Loucy (cell line): ENCODE measurements at regions not wholly inside any gene's neighbourhood (a gene's known extent, or its start where the extent isn't known, plus 50 kb on each side); places are given as distances from the start of the nearest gene placed in this dataset.

Experiments used
- H2AFZ ChIP-seq: fragments of 200-600 bp; sonication (generic); 2 replicates; pipeline ENCODE4 v1.6.0; 2016; ENCODE audit warnings: antibody characterized with exemption, mild to moderate bottlenecking, low read length, moderate library complexity
- H3F3A ChIP-seq: fragments of 200-600 bp; 2 replicates; pipeline ENCODE4 v1.6.0; 2016; ENCODE audit warnings: antibody characterized with exemption, low read depth, mild to moderate bottlenecking
- H3K27me3 ChIP-seq: fragments of 200-600 bp; sonication (generic); 2 replicates; pipeline ENCODE4 v1.6.1; 2014; ENCODE audit warnings: low read length, mild to moderate bottlenecking; ENCODE audit not compliant: insufficient read depth, poor library complexity, severe bottlenecking
- H3K36me3 ChIP-seq: fragments of 200-600 bp; sonication (generic); 2 replicates; pipeline ENCODE4 v1.6.1; 2016; ENCODE audit warnings: low read length; ENCODE audit not compliant: insufficient read depth
- H3K4me1 ChIP-seq: fragments of 200-600 bp; sonication (generic); 2 replicates; pipeline ENCODE4 v1.5.1; 2014; ENCODE audit warnings: low read length, mild to moderate bottlenecking; ENCODE audit not compliant: insufficient read depth, poor library complexity, severe bottlenecking
- H3K4me2 ChIP-seq: fragments of 200-600 bp; sonication (generic); 2 replicates; pipeline ENCODE4 v1.6.0; 2014; ENCODE audit warnings: antibody characterized with exemption, low read length, low read depth, mild to moderate bottlenecking; ENCODE audit not compliant: poor library complexity, severe bottlenecking
- H3K4me3 ChIP-seq: fragments of 200-600 bp; sonication (generic); 2 replicates; pipeline ENCODE4 v1.5.1; 2014; ENCODE audit warnings: low read length, mild to moderate bottlenecking, mixed read lengths; ENCODE audit not compliant: poor library complexity, severe bottlenecking
- H3K79me2 ChIP-seq: fragments of 200-600 bp; sonication (generic); 2 replicates; pipeline ENCODE4 v1.6.1; 2014; ENCODE audit warnings: low read length; ENCODE audit not compliant: insufficient read depth
- H3K9ac ChIP-seq: fragments of 200-600 bp; sonication (generic); 2 replicates; pipeline ENCODE4 v1.6.0; 2014; ENCODE audit warnings: mild to moderate bottlenecking, low read depth, low read length, moderate library complexity; ENCODE audit not compliant: poor library complexity, severe bottlenecking
- H3K9me2 ChIP-seq: fragments of 200-600 bp; sonication (generic); replicated peaks from 2 replicates; pipeline ENCODE4 v1.6.1; 2016; ENCODE audit warnings: low read depth, low read length, mixed read lengths
- H3K9me3 ChIP-seq: fragments of 200-600 bp; sonication (generic); 2 replicates; pipeline ENCODE4 v1.6.1; 2014; ENCODE audit warnings: mild to moderate bottlenecking, antibody characterized with exemption, low read length, low read depth; ENCODE audit not compliant: insufficient read depth
- H4K20me1 ChIP-seq: fragments of 200-600 bp; sonication (generic); 2 replicates; pipeline ENCODE4 v1.6.0; 2014; ENCODE audit warnings: antibody characterized with exemption, low read length, mild to moderate bottlenecking; ENCODE audit not compliant: insufficient read depth, poor library complexity, severe bottlenecking
- CTCF ChIP-seq: fragments of 200-600 bp; sonication (generic); conservative IDR thresholded peaks from 2 replicates; pipeline ENCODE4 v1.5.1; 2014; ENCODE audit warnings: mild to moderate bottlenecking, antibody characterized with exemption, low read length
- EZH2phosphoT487 ChIP-seq: fragments of 200-600 bp; IDR thresholded peaks from 2 replicates; pipeline ENCODE4 v1.6.1; 2018; ENCODE audit warnings: antibody characterized with exemption, mild to moderate bottlenecking, moderate library complexity, borderline replicate concordance

- TF ChIP-seq EZH2phosphoT487 = no peak
- TF ChIP-seq CTCF = no peak
- H3K9me2 ChIP-seq = no peaks in the 10 kb centered on the region
- H3K36me3 ChIP-seq = no peaks in the 10 kb centered on the region
- H3F3A ChIP-seq = no peaks in the 10 kb centered on the region
- H3K9ac ChIP-seq = no peak overlapping the region
- H3K79me2 ChIP-seq = no peaks in the 10 kb centered on the region
- H2AFZ ChIP-seq = no peak overlapping the region
- H3K27me3 ChIP-seq = no peaks in the 10 kb centered on the region
- H4K20me1 ChIP-seq = no peaks in the 10 kb centered on the region
- no peak overlapping the region for H3K4me3 ChIP-seq
- no peaks in the 10 kb centered on the region for H3K9me3 ChIP-seq
- H3K4me1 ChIP-seq = no peaks in the 10 kb centered on the region
- no peak overlapping the region for H3K4me2 ChIP-seq
Measured at GRCh38 chr16:72332926-72333325, 161.0 kb upstream of the PMFBP1 start.

GRCh38 chr16:72324578-72324977 lies 152.6 kb upstream of the PMFBP1 start:
- H4K20me1 ChIP-seq = no peaks in the 10 kb centered on the region
- no peaks in the 10 kb centered on the region for H3K36me3 ChIP-seq
- H3K27me3 ChIP-seq = no peaks in the 10 kb centered on the region
- H3K9me2 ChIP-seq = no peaks in the 10 kb centered on the region
- H3K9ac ChIP-seq = no peak overlapping the region
- H3K79me2 ChIP-seq = no peaks in the 10 kb centered on the region
- no peak overlapping the region for H3K4me3 ChIP-seq
- H3F3A ChIP-seq = no peaks in the 10 kb centered on the region
- H2AFZ ChIP-seq = no peak overlapping the region
- no peaks in the 10 kb centered on the region for H3K4me1 ChIP-seq
- H3K4me2 ChIP-seq = no peak overlapping the region
- H3K9me3 ChIP-seq = no peaks in the 10 kb centered on the region
- no peak for TF ChIP-seq EZH2phosphoT487
- TF ChIP-seq CTCF = no peak

- H3K4me1 ChIP-seq = peaks cover 12% of the 10 kb centered on the region
- H3K9ac ChIP-seq = no peak overlapping the region
- no peaks in the 10 kb centered on the region for H4K20me1 ChIP-seq
- no peaks in the 10 kb centered on the region for H3K9me2 ChIP-seq
- H3K4me2 ChIP-seq = no peak overlapping the region
- no peaks in the 10 kb centered on the region for H3F3A ChIP-seq
- no peaks in the 10 kb centered on the region for H3K27me3 ChIP-seq
- no peaks in the 10 kb centered on the region for H3K9me3 ChIP-seq
- H3K4me3 ChIP-seq = no peak overlapping the region
- no peaks in the 10 kb centered on the region for H3K79me2 ChIP-seq
- no peak for TF ChIP-seq CTCF
- no peak for TF ChIP-seq EZH2phosphoT487
- H3K36me3 ChIP-seq = no peaks in the 10 kb centered on the region
- H2AFZ ChIP-seq = no peak overlapping the region
Measured at GRCh38 chr16:72317446-72317845, 145.5 kb upstream of the PMFBP1 start.
